ENCODE measurements at regions not wholly inside any gene's neighbourhood (a gene's known extent, or its start where the extent isn't known, plus 50 kb on each side); places are given as distances from the start of the nearest gene placed in this dataset.
A peak's percentile ranks its signal among the peaks of the same experiment; 100 is the strongest.

- DNase-seq (ENCODE audit: low read depth) = no peak
Measured at GRCh38 chr17:33640629-33641028, 347.5 kb upstream of the ASIC2 start.

DNA sequence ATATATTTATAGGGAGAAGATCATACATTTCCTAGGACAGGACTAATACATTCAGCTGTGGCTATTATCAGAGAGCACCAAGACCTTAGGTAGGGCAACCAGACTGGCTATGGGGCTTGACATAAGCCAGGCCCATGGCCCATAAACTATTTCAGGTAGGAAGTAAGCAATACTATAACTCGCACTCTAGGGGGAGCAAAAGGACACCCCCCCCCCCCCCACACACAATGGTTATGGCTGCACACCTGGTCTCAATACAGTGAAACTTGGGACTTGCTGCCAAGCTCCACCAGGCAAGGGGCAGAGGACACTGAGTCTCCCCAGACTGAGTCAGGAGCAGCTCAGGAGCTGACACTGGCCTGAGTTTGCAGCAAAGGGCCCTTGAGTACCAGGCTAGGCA lies 348.9 kb upstream of the ASIC2 start:
- DNase-seq (ENCODE audit: low read depth) = no peak

DNA sequence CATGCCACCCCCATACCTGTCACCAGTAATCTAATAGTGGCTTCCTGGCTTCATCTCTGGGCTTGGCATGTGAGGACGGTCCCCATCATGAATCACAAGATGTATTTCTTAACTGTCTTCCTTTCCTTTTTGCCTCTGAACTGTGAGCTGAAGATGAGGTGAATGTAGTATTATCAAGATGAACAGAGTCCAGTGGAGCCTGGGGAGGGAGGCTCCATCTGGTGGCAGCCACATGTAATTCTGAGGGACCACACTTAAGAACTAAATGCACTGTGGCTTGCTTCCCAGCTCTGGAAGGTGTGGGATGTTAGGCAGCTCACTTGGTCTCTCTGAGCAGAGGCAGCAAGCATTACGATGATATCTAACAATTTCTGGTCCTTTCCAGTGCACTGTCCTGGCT lies 354.9 kb upstream of the ASIC2 start:
- no peak for DNase-seq (ENCODE audit: low read depth)

GRCh38 chr17:33650304-33650703 lies 357.2 kb upstream of the ASIC2 start:
- no peak for DNase-seq (ENCODE audit: low read depth)

- no peak for DNase-seq (ENCODE audit: low read depth)
Measured at GRCh38 chr17:33651686-33652085, 358.6 kb upstream of the ASIC2 start.

DNA sequence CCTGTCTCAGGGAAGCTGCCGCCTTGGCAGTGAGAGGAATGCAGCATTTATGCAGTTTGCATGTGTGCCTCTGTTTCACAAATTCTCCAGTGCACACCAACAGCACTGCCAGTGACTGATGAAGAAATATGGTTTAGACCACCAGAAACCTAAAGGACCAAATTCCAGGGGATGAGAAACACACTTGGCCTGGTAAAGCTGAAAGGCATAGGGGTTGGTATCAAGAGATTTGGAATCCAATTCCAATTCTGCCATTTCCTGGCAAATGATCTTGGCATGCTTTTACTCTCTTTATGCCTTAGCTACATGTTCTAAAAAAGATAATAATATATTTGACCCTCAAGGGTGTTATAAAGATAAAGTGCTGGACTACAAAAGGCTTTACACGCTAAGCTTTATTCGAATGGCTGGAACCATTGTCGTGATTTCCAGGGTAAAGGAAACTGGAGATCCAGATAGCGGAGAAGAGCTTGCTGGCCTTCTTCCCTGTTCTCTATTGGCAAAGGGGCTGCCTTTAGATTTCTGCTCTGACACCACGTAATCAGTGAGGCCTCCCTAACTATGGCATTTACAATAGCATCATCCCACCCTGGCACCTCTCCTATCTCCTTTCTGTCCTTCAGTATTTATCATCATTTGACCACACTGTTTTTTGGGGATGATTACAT lies 359.8 kb upstream of the ASIC2 start:
- no peak for DNase-seq (ENCODE audit: low read depth)

GRCh38 chr17:33653399-33653788 lies 360.3 kb upstream of the ASIC2 start:
- no peak for DNase-seq (ENCODE audit: low read depth)

- no peak for DNase-seq (ENCODE audit: low read depth)
Measured at GRCh38 chr17:33657181-33657580, 364.1 kb upstream of the ASIC2 start.

DNA sequence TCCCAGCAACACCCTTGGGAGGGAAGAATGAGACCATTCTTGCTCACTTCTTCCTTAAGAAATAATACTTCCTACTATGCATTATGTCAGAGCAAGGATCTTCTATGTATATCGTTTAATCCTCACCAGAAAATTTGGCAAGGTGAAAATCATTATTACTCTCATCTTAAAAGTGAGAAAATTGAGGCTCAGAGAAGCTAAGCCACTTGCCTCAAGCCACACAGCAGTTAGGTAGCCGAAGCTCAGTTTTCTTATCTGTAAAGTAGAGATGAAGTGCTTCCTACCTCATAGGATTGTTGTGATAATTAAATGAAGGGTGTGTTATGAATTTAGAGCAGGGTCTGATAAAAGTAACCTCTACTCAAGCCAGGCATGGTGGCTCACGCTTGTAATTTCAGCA lies 368.9 kb upstream of the ASIC2 start:
- no peak for DNase-seq (ENCODE audit: low read depth)

GRCh38 chr17:33664116-33664840 lies 371.2 kb upstream of the ASIC2 start:
- no peak for DNase-seq (ENCODE audit: low read depth)

DNA sequence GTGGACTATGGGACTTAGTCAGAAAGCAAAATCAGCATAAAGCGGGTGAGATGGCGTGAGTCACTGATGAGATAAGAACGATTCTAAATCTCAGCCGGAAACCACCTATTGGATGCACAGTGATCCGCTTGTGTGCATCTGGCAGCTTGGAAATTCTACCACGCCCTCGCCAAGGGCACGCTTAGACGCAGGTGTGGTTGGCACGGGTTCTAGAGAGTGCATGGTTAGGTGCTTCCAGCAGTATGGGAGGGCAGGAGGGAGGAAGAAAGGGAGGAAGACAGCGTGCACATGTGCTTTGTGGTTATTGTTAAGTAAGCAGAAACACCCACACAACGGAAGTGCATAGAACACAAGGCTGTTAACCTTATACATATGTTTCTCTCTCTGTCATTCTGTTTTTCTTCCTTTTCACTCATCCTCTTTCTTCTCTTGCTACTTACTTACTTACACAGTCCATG lies 374.0 kb upstream of the ASIC2 start:
- DNase-seq (ENCODE audit: low read depth) = peak; percentile 6

- DNase-seq (ENCODE audit: low read depth) = no peak
Measured at GRCh38 chr17:33667671-33668070, 374.6 kb upstream of the ASIC2 start.

GRCh38 chr17:33668516-33668915 lies 375.4 kb upstream of the ASIC2 start:
- DNase-seq (ENCODE audit: low read depth) = no peak

- no peak for DNase-seq (ENCODE audit: low read depth)
Measured at GRCh38 chr17:33671491-33671890, 378.4 kb upstream of the ASIC2 start.

DNA sequence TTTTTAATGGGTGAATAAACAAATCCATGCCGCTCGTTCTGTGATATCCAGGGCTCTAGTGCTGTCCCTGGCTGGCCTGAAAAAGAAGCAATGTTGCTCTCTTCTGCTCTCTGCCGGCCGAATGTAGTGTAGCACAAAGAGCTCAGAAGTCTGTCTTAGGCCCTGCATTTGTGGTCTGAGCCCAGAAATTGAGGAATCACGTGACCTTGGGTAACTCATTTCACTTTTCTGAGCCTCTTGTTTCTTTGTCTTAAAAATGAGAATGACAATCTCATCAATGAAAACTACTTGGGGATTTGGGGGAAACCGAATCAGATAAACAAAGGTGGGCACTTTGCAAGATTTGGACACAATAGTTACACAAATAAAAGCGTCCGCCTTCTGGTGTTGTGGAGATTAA lies 381.6 kb upstream of the ASIC2 start:
- peak; percentile 39 for DNase-seq (ENCODE audit: low read depth)

DNA sequence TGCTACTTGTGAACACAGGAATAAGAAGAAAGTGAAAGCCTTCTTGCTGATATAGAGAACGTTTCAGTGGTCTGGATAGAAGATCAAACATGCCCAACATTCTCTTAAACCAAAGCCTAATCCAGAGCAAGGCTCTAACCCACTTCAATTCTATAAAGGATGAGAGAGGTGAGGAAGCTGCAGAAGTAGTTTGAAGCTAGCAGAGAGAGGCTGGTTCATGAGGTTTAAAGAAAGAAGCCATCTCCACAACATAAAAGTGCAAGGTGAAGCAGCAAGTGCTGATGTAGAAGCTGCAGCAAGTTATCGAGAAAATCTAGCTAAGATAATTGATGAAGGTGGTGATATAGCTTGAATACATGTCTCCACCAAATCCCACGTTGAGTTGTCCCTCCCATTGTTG lies 383.3 kb upstream of the ASIC2 start:
- DNase-seq (ENCODE audit: low read depth) = no peak

DNA sequence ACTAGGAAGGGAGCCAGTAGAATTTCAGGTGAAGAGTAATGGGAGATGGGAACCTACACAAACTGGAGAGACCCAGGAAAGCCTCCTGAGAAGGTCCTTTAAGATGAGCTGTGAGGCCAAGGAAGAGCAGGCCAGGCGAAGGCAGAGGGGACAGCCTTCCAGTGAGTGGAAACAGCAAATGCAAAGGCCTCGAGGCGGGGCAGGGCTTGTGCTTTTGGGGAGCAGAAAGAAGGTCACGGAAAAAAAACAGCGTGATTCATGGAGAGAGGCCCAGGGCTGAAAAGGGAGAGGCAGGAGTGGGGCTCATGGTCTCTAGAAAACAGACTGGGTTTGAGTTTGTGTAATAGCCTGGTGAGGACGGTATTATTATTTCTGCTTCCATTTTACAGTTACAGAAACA lies 386.5 kb upstream of the ASIC2 start:
- DNase-seq (ENCODE audit: low read depth) = no peak

DNA sequence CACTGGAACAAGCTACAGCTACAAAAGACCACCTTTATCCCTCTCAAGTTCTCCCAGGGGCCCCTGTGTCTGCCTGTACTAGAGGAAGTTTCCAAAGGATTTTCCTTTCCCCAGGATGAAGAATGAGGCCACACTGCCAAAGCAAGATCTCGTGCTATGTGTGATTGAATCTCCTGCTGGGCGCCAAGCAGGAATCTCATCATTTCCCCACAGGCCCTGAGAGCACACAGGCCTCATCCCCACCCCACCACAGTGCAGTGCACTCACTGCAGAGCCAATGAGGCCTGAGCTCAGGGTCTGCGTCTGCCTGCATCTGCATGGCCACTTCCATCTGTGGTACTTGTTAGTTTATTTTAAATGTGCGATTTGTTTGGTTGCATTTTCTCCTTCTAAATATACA lies 387.4 kb upstream of the ASIC2 start:
- no peak for DNase-seq (ENCODE audit: low read depth)

GRCh38 chr17:33682599-33682998 lies 389.5 kb upstream of the ASIC2 start:
- DNase-seq (ENCODE audit: low read depth) = no peak

- DNase-seq (ENCODE audit: low read depth) = no peak
Measured at GRCh38 chr17:33684735-33685134, 391.6 kb upstream of the ASIC2 start.

- peak; percentile 12 for DNase-seq (ENCODE audit: low read depth)
Measured at GRCh38 chr17:33686171-33686570, 393.1 kb upstream of the ASIC2 start.

GRCh38 chr17:33687831-33688230 lies 394.7 kb upstream of the ASIC2 start:
- DNase-seq (ENCODE audit: low read depth) = no peak

GRCh38 chr17:33688771-33689170 lies 395.7 kb upstream of the ASIC2 start:
- DNase-seq (ENCODE audit: low read depth) = no peak

DNA sequence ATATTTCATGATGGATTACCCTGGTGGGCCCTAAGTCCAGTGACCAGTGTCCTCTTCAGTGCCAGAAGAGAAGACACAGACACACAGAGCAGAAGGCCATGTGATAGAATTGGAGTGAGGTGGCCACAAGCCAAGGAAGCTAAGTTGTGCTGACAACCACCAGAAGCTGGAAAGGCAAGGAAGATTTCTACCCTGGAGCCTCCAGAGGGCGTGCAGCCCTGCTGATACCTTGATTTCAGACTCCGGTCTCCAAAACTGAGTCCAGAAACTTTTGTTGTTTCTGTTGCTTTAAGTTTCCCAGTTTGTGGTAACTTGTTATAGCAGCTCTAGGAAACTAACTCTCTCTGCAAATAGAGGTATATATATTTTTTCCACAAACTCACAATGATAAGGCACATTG lies 396.6 kb upstream of the ASIC2 start:
- DNase-seq (ENCODE audit: low read depth) = no peak

Measured in activated T-cell treated with anti-CD3 and anti-CD28 coated beads for 48 hours (primary cell).